H1 (cell line): ENCODE measurements at regions not wholly inside any gene's neighbourhood (a gene's known extent, or its start where the extent isn't known, plus 50 kb on each side); places are given as distances from the start of the nearest gene placed in this dataset.

Source experiments
- NRF1 ChIP-seq: IDR thresholded peaks from 2 replicates; pipeline ENCODE4 v1.6.1; 2011; ENCODE audit warnings: mild to moderate bottlenecking, low read depth, low read length, improper control_type of control experiment
- POLR2A ChIP-seq, 2 experiments: IDR thresholded peaks; 1 replicate in 1 of 2; 2 replicates in 1 of 2; pipeline ENCODE4 v1.6.1; 2011; ENCODE audit warnings: low read depth in 2 of 2, low read length in 2 of 2, mild to moderate bottlenecking in 2 of 2; ENCODE audit errors: control extremely low read depth in 1 of 2
- SP2 ChIP-seq: IDR thresholded peaks from 2 replicates; pipeline ENCODE4 v1.6.1; 2012; ENCODE audit warnings: mild to moderate bottlenecking, low read length, inconsistent platforms
- SUZ12 ChIP-seq: fragments of 200-600 bp; sonication (generic); IDR thresholded peaks from 2 replicates; pipeline ENCODE4 v1.6.1; 2012; ENCODE audit warnings: mild to moderate bottlenecking, inconsistent platforms, low read length, moderate library complexity, mixed read lengths
- ZNF274 ChIP-seq: IDR thresholded peaks from 2 replicates; pipeline ENCODE4 v1.7.0; 2012; ENCODE audit warnings: low read length, borderline replicate concordance; ENCODE audit errors: extremely low read depth
- TF ChIP-seq, protein P1 (sequence below), 3 experiments: IDR thresholded peaks; 1 replicate in 2 of 3; 2 replicates in 1 of 3; pipeline versions ENCODE4 v1.5.1 to v1.6.1; 2011; ENCODE audit warnings: low read length in 3 of 3, mild to moderate bottlenecking in 3 of 3, inconsistent platforms in 2 of 3, low read depth in 1 of 3, moderate library complexity in 1 of 3; ENCODE audit not compliant: insufficient read depth in 1 of 3; ENCODE audit errors: control extremely low read depth in 1 of 3
- TF ChIP-seq, protein P2 (sequence below): IDR thresholded peaks from 2 replicates; pipeline ENCODE4 v1.6.1; 2012; ENCODE audit warnings: low read length, inconsistent platforms

DNA sequence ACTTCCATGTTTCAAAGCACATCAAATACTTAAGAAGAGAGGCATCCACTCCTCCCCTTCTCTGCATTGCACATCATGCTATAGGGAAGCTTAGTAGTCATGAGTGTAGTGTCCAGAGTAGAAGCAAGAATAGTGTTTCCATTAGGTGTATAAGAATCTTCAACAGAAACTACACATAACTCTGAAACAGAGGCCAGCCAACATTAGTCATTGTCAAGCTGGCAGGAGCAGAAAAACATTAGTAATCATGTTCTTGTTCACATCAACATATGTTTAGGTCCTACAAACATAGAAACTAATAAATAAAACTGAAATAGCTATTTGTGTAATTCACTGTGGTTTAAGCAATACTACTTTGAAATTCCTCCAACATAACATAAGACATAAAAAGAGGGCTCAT lies 370.2 kb downstream of the PPP1R3A start (continued):
- TF ChIP-seq, protein P1, sequence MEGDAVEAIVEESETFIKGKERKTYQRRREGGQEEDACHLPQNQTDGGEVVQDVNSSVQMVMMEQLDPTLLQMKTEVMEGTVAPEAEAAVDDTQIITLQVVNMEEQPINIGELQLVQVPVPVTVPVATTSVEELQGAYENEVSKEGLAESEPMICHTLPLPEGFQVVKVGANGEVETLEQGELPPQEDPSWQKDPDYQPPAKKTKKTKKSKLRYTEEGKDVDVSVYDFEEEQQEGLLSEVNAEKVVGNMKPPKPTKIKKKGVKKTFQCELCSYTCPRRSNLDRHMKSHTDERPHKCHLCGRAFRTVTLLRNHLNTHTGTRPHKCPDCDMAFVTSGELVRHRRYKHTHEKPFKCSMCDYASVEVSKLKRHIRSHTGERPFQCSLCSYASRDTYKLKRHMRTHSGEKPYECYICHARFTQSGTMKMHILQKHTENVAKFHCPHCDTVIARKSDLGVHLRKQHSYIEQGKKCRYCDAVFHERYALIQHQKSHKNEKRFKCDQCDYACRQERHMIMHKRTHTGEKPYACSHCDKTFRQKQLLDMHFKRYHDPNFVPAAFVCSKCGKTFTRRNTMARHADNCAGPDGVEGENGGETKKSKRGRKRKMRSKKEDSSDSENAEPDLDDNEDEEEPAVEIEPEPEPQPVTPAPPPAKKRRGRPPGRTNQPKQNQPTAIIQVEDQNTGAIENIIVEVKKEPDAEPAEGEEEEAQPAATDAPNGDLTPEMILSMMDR (IDR thresholded peaks at IDR 0.05; ENCODE audit: control extremely low read depth in 1 of 3, insufficient read depth in 1 of 3, low read depth in 1 of 3, low read length in 3 of 3): no peak
- TF ChIP-seq, protein P2, sequence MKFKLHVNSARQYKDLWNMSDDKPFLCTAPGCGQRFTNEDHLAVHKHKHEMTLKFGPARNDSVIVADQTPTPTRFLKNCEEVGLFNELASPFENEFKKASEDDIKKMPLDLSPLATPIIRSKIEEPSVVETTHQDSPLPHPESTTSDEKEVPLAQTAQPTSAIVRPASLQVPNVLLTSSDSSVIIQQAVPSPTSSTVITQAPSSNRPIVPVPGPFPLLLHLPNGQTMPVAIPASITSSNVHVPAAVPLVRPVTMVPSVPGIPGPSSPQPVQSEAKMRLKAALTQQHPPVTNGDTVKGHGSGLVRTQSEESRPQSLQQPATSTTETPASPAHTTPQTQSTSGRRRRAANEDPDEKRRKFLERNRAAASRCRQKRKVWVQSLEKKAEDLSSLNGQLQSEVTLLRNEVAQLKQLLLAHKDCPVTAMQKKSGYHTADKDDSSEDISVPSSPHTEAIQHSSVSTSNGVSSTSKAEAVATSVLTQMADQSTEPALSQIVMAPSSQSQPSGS: no peak
- no peak for TF ChIP-seq SP2
- no peak for TF ChIP-seq POLR2A (IDR thresholded peaks at IDR 0.05; ENCODE audit: control extremely low read depth in 1 of 2, low read depth in 2 of 2, low read length in 2 of 2)
- no peak for TF ChIP-seq NRF1
- no peak for TF ChIP-seq SUZ12
- TF ChIP-seq ZNF274: no peak
- TF ChIP-seq, all 59 proteins: peak for 0
